Eye (tissue), 1 donor: ENCODE measurements at regions not wholly inside any gene's neighbourhood (a gene's known extent, or its start where the extent isn't known, plus 50 kb on each side); places are given as distances from the start of the nearest gene placed in this dataset.

Source experiments
- DNase-seq: peaks from one replicate; pipeline ENCODE4 v3.0.0-alpha.2; 2015

GRCh38 chr11:33520112-33520511 is 180.5 kb downstream of the C11orf91 start:
- DNase-seq, result no peak

- DNase-seq, result no peak
Measured at GRCh38 chr11:33515347-33515746, 185.3 kb downstream of the C11orf91 start.

GRCh38 chr11:33514079-33514925 is 186.3 kb downstream of the C11orf91 start:
- no peak for DNase-seq

GRCh38 chr11:33509632-33510031 is 191.0 kb downstream of the C11orf91 start:
- DNase-seq, result no peak

GRCh38 chr11:33507967-33508366 is 192.7 kb downstream of the C11orf91 start:
- no peak for DNase-seq

- DNase-seq, result no peak
Measured at GRCh38 chr11:33507356-33507755, 193.3 kb downstream of the C11orf91 start.

- DNase-seq, result no peak
Measured at GRCh38 chr11:33505093-33505492, 195.5 kb downstream of the C11orf91 start.

GRCh38 chr11:33500861-33501479 is 199.7 kb downstream of the C11orf91 start:
- peak; percentile 82 for DNase-seq

GRCh38 chr11:33500332-33500731 is 200.3 kb downstream of the C11orf91 start:
- DNase-seq, result no peak

- no peak for DNase-seq
Measured at GRCh38 chr11:33492596-33492995, 208.0 kb downstream of the C11orf91 start.

GRCh38 chr11:33490842-33491370 is 209.7 kb downstream of the C11orf91 start:
- DNase-seq, result no peak

GRCh38 chr11:33488971-33489370 is 211.7 kb downstream of the C11orf91 start:
- no peak for DNase-seq

- no peak for DNase-seq
Measured at GRCh38 chr11:33480626-33481025, 220.0 kb downstream of the C11orf91 start.

- DNase-seq, result no peak
Measured at GRCh38 chr11:33479231-33479630, 221.4 kb downstream of the C11orf91 start.

- DNase-seq, result peak; percentile 48
Measured at GRCh38 chr11:33478111-33478573, 221.0 kb downstream of the HIPK3 start.

GRCh38 chr11:33476945-33477606 is 219.9 kb downstream of the HIPK3 start:
- no peak for DNase-seq

GRCh38 chr11:33475993-33476392 is 218.8 kb downstream of the HIPK3 start:
- peak; percentile 70 for DNase-seq

- DNase-seq, result no peak
Measured at GRCh38 chr11:33474866-33475265, 217.7 kb downstream of the HIPK3 start.

- no peak for DNase-seq
Measured at GRCh38 chr11:33471541-33471940, 214.4 kb downstream of the HIPK3 start.

GRCh38 chr11:33467966-33468365 is 210.8 kb downstream of the HIPK3 start:
- DNase-seq, result no peak

- DNase-seq, result no peak
Measured at GRCh38 chr11:33463059-33463458, 205.9 kb downstream of the HIPK3 start.

- no peak for DNase-seq
Measured at GRCh38 chr11:33461369-33462125, 204.4 kb downstream of the HIPK3 start.

- no peak for DNase-seq
Measured at GRCh38 chr11:33457948-33458347, 200.8 kb downstream of the HIPK3 start.
